ENCODE measurements at regions not wholly inside any gene's neighbourhood (a gene's known extent, or its start where the extent isn't known, plus 50 kb on each side); places are given as distances from the start of the nearest gene placed in this dataset.

GRCh38 chr11:95379479-95379878 is 148.5 kb upstream of the SESN3 start:
- TF ChIP-seq, protein P1, sequence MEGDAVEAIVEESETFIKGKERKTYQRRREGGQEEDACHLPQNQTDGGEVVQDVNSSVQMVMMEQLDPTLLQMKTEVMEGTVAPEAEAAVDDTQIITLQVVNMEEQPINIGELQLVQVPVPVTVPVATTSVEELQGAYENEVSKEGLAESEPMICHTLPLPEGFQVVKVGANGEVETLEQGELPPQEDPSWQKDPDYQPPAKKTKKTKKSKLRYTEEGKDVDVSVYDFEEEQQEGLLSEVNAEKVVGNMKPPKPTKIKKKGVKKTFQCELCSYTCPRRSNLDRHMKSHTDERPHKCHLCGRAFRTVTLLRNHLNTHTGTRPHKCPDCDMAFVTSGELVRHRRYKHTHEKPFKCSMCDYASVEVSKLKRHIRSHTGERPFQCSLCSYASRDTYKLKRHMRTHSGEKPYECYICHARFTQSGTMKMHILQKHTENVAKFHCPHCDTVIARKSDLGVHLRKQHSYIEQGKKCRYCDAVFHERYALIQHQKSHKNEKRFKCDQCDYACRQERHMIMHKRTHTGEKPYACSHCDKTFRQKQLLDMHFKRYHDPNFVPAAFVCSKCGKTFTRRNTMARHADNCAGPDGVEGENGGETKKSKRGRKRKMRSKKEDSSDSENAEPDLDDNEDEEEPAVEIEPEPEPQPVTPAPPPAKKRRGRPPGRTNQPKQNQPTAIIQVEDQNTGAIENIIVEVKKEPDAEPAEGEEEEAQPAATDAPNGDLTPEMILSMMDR (IDR thresholded peaks at IDR 0.05) = no peak
- TF ChIP-seq EZH2phosphoT487 (IDR thresholded peaks at IDR 0.05) = no peak
- no peak for TF ChIP-seq EZH2 (IDR thresholded peaks at IDR 0.05)
